Mesodermal cell (in vitro differentiated cells): ENCODE measurements at regions not wholly inside any gene's neighbourhood (a gene's known extent, or its start where the extent isn't known, plus 50 kb on each side); places are given as distances from the start of the nearest gene placed in this dataset.

ENCODE experiments used
- H3K27ac ChIP-seq: 2 replicates; pipeline ENCODE4 v1.7.0; 2013; ENCODE audit warnings: mild to moderate bottlenecking, low read depth, low read length, moderate library complexity; ENCODE audit not compliant: severe bottlenecking
- H3K36me3 ChIP-seq: 2 replicates; pipeline ENCODE4 v1.7.1; 2013; ENCODE audit warnings: mild to moderate bottlenecking, low read length, moderate library complexity; ENCODE audit not compliant: control insufficient read depth, insufficient read depth
- H3K4me1 ChIP-seq: one replicate; pipeline ENCODE4 v1.7.1; 2013; ENCODE audit warnings: mild to moderate bottlenecking, low read length; ENCODE audit not compliant: insufficient read depth, control insufficient read depth, poor library complexity, severe bottlenecking
- H3K4me3 ChIP-seq: 2 replicates; pipeline ENCODE4 v1.7.0; 2013; ENCODE audit warnings: low read length, control low read depth, mild to moderate bottlenecking; ENCODE audit not compliant: insufficient read depth, poor library complexity, severe bottlenecking; ENCODE audit errors: extremely low read depth
- H3K9me3 ChIP-seq: 2 replicates; pipeline ENCODE4 v1.7.1; 2013; ENCODE audit warnings: mild to moderate bottlenecking, low read length, moderate library complexity; ENCODE audit not compliant: control insufficient read depth
- WGBS, 2 experiments: methylation state at CpG; one replicate each; pipeline ENCODE4 v1.1.5; 2013; ENCODE audit warnings: missing lambda C conversion rate in 2 of 2; ENCODE audit not compliant: insufficient coverage in 2 of 2; 5-methylcytosine and 5-hydroxymethylcytosine counted together

- Histone ChIP-seq H3K27ac (no peak overlapping the region), H3K36me3 (no peaks in the 10 kb centered on the region), H3K4me3 (no peak overlapping the region), H3K9me3 (no peaks in the 10 kb centered on the region), H3K4me1 (no peaks in the 10 kb centered on the region)
- 56 to 71% methylated on average over 1 of the region's 3 CpGs for WGBS, 2 experiments
Observed at GRCh38 chr12:127214186-127214585, 1052.8 kb upstream of the TMEM132C start.

- Histone ChIP-seq H3K27ac (no peak overlapping the region), H3K4me1 (no peaks in the 10 kb centered on the region)
- WGBS, 2 experiments = no CpG with 5 or more reads among the region's 2 CpGs
Observed at GRCh38 chr12:127223011-127223410, 1044.0 kb upstream of the TMEM132C start.

GRCh38 chr12:127223731-127224130 lies 1043.2 kb upstream of the TMEM132C start:
- Histone ChIP-seq H3K36me3 (no peaks in the 10 kb centered on the region), H3K9me3 (no peaks in the 10 kb centered on the region), H3K4me1 (no peaks in the 10 kb centered on the region), H3K27ac (no peak overlapping the region), H3K4me3 (no peak overlapping the region)
- 86 to 100% methylated on average over 1 of the region's 3 CpGs for WGBS, 2 experiments

More at GRCh38 chr12:127223011-127223410, 1044.0 kb upstream of the TMEM132C start:
- Histone ChIP-seq H3K9me3 (no peaks in the 10 kb centered on the region), H3K36me3 (no peaks in the 10 kb centered on the region), H3K4me3 (no peak overlapping the region)

DNA sequence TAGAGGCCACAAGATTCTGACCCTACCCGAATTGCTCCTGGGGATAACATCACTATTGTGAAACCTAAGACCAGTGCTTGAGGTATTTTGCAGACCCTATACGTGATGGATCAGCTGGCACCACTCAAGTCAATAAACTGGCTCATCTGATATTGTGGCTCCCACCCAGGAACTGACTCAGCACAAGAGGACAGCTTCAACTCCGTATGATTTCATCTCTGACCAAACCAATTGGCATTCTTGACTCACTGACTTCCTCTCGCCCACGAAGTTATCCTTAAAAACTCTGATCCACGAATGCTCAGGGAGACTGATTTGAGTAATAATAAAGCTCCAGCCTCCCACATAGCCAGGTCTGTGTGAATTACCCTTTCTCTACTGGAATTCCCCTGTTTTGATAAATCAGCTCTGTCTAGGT lies 1036.1 kb upstream of the TMEM132C start:
- WGBS, 2 experiments = 75 to 86% methylated on average over 5 to 6 of the region's 6 CpGs
- no peak overlapping the region for H3K27ac ChIP-seq

DNA sequence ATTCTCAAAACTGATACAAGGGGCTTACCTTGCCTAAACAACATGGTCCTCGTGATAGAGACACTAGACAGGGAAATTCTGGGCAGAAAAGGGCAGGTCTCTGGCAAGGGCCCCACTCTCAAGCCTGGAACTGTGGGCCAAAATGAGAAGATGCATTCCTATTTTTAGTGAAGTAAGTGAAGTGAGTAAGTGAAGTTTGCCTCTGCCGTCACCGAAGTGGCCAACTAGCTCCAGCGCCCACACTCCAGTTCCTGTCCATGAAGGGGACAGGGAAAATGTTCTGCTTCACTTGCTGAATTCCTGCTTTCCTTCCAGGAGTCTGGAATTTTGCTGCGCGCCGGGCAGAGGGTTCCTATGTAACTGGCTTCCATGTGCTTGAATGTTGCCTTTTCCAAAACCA lies 1035.6 kb upstream of the TMEM132C start:
- Histone ChIP-seq H3K4me1 (no peaks in the 10 kb centered on the region), H3K36me3 (no peaks in the 10 kb centered on the region), H3K27ac (no peak overlapping the region), H3K4me3 (no peak overlapping the region), H3K9me3 (no peaks in the 10 kb centered on the region)
- whole genome bisulfite sequencing, 2 experiments = 75 to 81% methylated on average over 6 to 7 of the region's 7 CpGs

More for the DNA sequence above, 1036.1 kb upstream of the TMEM132C start:
- Histone ChIP-seq H3K9me3 (no peaks in the 10 kb centered on the region), H3K4me3 (no peak overlapping the region), H3K36me3 (no peaks in the 10 kb centered on the region), H3K4me1 (no peaks in the 10 kb centered on the region)

- WGBS, 2 experiments = no CpG with 5 or more reads among the region's 2 CpGs
Observed at GRCh38 chr12:127233016-127233415, 1034.0 kb upstream of the TMEM132C start.

DNA sequence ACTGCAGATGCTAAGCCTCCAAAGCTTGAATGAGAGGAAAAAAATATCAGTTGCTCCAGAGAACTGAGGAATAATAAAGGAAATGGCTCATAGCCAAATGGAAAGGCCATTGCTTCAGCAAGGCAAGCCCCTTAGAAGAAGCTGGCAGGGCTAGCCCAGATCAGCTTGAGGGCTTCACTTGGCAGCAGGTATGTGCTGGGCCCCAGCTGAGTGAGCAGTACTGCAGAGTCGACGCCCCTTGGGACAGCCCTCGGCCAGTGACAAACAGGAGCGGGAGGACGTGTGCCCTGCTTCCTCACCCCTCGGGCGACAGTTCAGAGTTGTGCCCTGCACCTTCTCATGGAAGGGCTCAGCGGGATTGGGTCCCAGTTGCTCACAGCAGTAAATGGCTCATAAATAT lies 1031.2 kb upstream of the TMEM132C start:
- H3K4me1 ChIP-seq = no peaks in the 10 kb centered on the region
- H3K36me3 ChIP-seq = no peaks in the 10 kb centered on the region
- H3K27ac ChIP-seq = no peak overlapping the region
- WGBS, 2 experiments = 73% methylated on average over 8 of the region's 8 CpGs
- H3K4me3 ChIP-seq = no peak overlapping the region
- H3K9me3 ChIP-seq = no peaks in the 10 kb centered on the region

More at GRCh38 chr12:127233016-127233415, 1034.0 kb upstream of the TMEM132C start:
- no peaks in the 10 kb centered on the region for H3K9me3 ChIP-seq
- no peaks in the 10 kb centered on the region for H3K36me3 ChIP-seq
- no peak overlapping the region for H3K4me3 ChIP-seq
- H3K4me1 ChIP-seq = no peaks in the 10 kb centered on the region
- no peak overlapping the region for H3K27ac ChIP-seq

DNA sequence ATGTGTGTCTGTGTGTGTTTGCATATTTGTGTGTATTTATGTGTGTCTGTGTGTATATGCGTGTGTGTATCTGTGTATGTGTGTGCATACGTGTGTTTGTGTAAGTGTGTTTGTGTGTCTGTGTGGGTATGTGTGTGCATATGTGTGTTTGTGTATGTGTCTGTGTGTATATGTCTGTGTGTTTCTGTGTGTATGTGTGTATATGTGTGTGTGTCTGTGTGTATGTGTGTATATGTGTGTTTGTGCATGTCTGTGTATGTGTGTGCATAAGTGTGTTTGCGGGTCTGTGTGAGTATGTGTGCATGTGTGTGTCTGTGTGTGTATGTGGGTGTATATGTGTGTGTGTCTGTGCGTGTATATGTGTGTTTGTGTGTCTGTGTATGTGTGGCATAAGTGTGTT lies 1030.5 kb upstream of the TMEM132C start:
- no peaks in the 10 kb centered on the region for H3K9me3 ChIP-seq
- no peaks in the 10 kb centered on the region for H3K4me1 ChIP-seq
- WGBS, 2 experiments = 83 to 88% methylated on average over 4 of the region's 4 CpGs
- no peak overlapping the region for H3K4me3 ChIP-seq
- H3K36me3 ChIP-seq = no peaks in the 10 kb centered on the region
- no peak overlapping the region for H3K27ac ChIP-seq

DNA sequence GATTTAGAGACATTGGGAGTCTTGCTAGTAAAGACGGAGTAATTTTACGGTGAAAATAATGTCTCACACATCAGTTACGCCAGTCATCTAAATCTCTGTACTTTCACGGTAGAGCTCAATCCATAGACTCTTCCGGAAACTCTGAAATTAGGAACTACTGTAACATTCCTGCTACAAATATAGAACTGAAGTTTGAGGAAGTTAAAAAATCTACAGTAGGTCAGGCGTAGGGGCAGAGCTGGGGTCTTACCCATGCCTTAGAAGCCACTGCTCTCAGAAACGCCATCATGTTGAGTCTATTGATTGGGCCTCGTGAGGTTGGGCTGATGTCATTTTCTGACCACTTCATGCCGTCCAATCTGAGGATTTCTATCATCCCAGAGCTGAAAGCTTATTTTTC lies 1029.8 kb upstream of the TMEM132C start:
- Histone ChIP-seq H3K9me3 (no peaks in the 10 kb centered on the region), H3K27ac (no peak overlapping the region), H3K4me3 (no peak overlapping the region), H3K36me3 (no peaks in the 10 kb centered on the region), H3K4me1 (no peaks in the 10 kb centered on the region)
- 90 to 95% methylated on average over 4 to 7 of the region's 9 CpGs for WGBS, 2 experiments

GRCh38 chr12:127238107-127238506 lies 1028.9 kb upstream of the TMEM132C start:
- Histone ChIP-seq H3K9me3 (no peaks in the 10 kb centered on the region), H3K27ac (no peak overlapping the region), H3K4me3 (no peak overlapping the region), H3K36me3 (no peaks in the 10 kb centered on the region), H3K4me1 (no peaks in the 10 kb centered on the region)
- WGBS, 2 experiments = 91 to 94% methylated on average over 4 of the region's 4 CpGs

DNA sequence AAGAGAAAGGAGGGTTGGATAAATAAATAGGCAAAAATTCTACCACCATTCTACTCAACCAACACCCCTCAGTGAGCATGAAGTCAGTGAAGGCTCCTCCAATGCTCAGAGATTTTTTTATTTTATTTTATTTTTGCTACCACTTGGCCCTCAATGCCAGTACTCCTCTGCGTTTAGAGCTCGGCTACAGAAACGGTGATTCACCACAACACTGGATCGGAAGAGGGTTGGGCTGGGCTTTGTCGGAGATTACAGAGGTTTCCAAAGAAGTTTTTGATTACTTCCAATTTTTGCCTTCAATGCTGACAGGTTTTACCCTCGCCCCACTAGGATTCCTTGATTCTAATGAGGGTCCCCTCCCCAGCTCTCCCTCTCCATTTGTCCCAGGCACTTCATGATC lies 1027.2 kb upstream of the TMEM132C start:
- WGBS, 2 experiments = 78 to 89% methylated on average over 6 of the region's 6 CpGs
- Histone ChIP-seq H3K27ac (no peak overlapping the region), H3K4me1 (no peaks in the 10 kb centered on the region), H3K9me3 (no peaks in the 10 kb centered on the region), H3K4me3 (no peak overlapping the region), H3K36me3 (no peaks in the 10 kb centered on the region)
